ENCODE measurements at regions not wholly inside any gene's neighbourhood (a gene's known extent, or its start where the extent isn't known, plus 50 kb on each side); places are given as distances from the start of the nearest gene placed in this dataset.

DNA sequence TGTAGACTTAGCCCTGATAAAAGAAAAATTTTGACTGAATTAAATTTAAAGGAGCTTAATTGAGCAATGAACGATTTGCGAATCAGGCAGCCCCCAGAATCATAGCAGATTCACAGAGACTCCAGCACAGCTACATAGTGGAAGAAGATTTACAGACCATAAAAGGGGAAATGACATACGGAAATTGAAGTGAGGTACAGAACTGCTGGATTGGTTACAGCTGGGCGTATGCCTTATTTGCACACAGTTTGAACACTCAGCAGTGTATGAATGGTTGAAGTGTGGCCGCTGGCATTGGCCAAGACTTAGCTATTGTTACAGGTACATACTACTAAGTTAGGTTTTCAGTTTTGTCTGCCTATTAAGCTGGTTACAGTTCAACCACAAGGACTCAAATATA lies 433.5 kb upstream of the CELF2 start:
- no peak for TF ChIP-seq SUZ12 (IDR thresholded peaks at IDR 0.05; ENCODE audit: extremely low read depth, insufficient read depth, insufficient read length)
- no peak for TF ChIP-seq YY1 (IDR thresholded peaks at IDR 0.05; ENCODE audit: insufficient read depth, insufficient read length)
- no peak for TF ChIP-seq ZNF274 (IDR thresholded peaks at IDR 0.05; ENCODE audit: low read depth, low read length)
